Omental fat pad (tissue), 3 donors: ENCODE measurements at regions not wholly inside any gene's neighbourhood (a gene's known extent, or its start where the extent isn't known, plus 50 kb on each side); places are given as distances from the start of the nearest gene placed in this dataset.
"Not testable (repeated sequence)": the region's sequence is repeated elsewhere in the genome, so short reads cannot be mapped to it uniquely, and the experiment has no call there.

ENCODE experiments used
- ATAC-seq: fragments of 150-250 bp; one replicate; pipeline ENCODE4 v1.9.1; 2016; ENCODE audit warnings: mild to moderate bottlenecking, moderate library complexity; ENCODE audit not compliant: low FRiP score
- DNase-seq: peaks from one replicate; pipeline ENCODE4 v3.0.0-alpha.2; 2019; ENCODE audit warnings: low spot score
- CTCF ChIP-seq, 3 donors: fragments of 450-650 bp; IDR thresholded peaks; one replicate each; pipeline ENCODE4 v1.5.1; 2016 to 2017; ENCODE audit warnings: antibody characterized with exemption in 3 of 3, mild to moderate bottlenecking in 3 of 3, moderate library complexity in 2 of 3

DNA sequence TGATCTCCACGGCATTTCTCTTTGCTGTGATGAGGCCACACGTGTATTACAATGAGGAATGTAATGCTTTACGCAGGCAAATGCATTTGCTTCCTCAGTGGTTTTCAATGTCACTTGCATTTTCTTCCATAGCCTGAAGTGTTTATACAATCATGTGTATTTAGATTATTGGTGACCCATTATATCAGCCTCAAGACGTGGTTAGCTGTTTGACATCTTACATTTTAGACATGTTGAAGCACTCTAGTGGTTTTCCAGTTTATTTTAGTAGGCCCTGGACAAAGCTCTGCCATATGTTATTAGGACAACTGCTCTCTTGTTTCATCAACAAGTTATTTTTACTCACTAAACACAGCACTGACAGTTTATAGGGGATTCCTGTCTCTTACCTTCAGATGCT lies 200.4 kb downstream of the UTRN start:
- ATAC-seq (no peak), DNase-seq (no peak)
- no peak for TF ChIP-seq CTCF (IDR thresholded peaks at IDR 0.05)

- no peak for DNase-seq
- TF ChIP-seq CTCF (IDR thresholded peaks at IDR 0.05): no peak
- no peak for ATAC-seq
Observed at GRCh38 chr6:144488590-144488989, 203.5 kb downstream of the UTRN start.

- ATAC-seq: no peak
- no peak for DNase-seq
- TF ChIP-seq CTCF (IDR thresholded peaks at IDR 0.05): no peak
Observed at GRCh38 chr6:144493035-144493910, 208.1 kb downstream of the UTRN start.

GRCh38 chr6:144495076-144495475 lies 209.9 kb downstream of the UTRN start:
- not testable (repeated sequence) for DNase-seq, ATAC-seq

- TF ChIP-seq CTCF (IDR thresholded peaks at IDR 0.05): no peak
- DNase-seq (no peak), ATAC-seq (peak; percentile 73)
Observed at GRCh38 chr6:144497650-144498049, 212.5 kb downstream of the UTRN start.

DNA sequence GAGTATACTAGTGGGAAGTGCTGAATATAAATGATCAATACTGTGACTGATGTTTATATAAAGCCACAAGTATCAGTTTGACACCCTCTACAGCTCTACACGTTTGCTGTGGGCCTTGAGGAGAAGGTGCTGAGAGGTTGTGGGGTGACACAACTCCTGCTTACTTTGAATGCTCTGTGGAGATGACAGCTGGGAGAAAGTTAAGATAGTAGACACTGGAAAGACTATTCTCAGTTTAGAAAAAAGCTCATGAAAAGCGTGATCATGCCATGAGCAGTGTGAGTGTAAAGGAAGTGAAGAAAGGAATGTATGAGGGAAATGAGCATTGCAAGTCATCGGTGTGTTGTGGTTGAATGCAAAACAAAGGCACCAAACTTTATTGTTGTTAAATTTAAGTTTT lies 215.8 kb downstream of the UTRN start:
- DNase-seq (no peak), ATAC-seq (no peak)
- TF ChIP-seq CTCF (IDR thresholded peaks at IDR 0.05): no peak

- not testable (repeated sequence) for ATAC-seq, DNase-seq
Observed at GRCh38 chr6:144505214-144505613, 220.1 kb downstream of the UTRN start.

DNA sequence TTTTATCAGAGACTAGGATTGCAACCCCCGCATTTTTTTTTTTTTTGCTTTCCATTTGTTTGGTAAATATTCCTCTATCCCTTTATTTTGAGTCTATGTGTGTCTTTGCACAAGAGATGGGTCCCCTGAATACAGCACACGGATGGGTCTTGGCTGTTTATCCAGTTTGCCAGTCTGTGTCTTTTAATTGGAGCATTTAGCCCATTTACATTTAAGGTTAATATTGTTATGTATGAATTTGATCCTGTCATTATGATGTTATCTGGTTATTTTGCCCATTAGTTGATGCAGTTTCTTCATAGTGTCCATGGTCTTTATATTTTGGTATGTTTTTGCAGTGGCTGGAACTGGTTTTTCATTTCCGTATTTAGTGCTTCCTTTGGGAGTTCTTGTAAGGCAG lies 220.9 kb downstream of the UTRN start:
- not testable (repeated sequence) for ATAC-seq, DNase-seq

DNA sequence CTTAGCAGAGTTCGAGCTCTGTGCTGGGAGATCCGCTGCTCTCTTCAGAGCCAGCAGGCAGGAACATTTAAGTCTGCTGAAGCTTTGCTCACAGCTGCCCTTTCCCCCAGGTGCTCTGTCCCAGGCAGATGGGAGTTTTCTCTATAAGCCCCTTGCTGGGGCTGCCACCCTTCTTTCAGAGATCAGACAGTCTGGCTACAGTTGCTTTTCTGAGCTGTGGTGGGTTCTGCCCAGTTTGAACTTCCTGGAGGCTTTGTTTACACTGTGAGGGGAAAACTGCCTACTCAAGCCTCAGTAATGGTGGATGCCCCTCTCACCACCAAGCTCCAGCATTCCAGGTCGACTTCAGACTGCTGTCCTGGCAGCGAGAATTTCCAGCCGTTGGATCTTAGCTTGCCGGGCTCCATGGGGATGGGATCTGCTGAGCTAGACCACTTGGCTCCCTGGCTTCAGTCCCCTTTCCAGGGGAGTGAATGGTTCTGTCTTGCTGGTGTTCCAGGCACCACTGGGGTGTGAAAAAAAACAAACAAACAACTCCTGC lies 222.7 kb downstream of the UTRN start:
- DNase-seq, ATAC-seq: not testable (repeated sequence)
